ENCODE measurements at regions not wholly inside any gene's neighbourhood (a gene's known extent, or its start where the extent isn't known, plus 50 kb on each side); places are given as distances from the start of the nearest gene placed in this dataset.
"Not testable (repeated sequence)": the region's sequence is repeated elsewhere in the genome, so short reads cannot be mapped to it uniquely, and the experiment has no call there.

DNA sequence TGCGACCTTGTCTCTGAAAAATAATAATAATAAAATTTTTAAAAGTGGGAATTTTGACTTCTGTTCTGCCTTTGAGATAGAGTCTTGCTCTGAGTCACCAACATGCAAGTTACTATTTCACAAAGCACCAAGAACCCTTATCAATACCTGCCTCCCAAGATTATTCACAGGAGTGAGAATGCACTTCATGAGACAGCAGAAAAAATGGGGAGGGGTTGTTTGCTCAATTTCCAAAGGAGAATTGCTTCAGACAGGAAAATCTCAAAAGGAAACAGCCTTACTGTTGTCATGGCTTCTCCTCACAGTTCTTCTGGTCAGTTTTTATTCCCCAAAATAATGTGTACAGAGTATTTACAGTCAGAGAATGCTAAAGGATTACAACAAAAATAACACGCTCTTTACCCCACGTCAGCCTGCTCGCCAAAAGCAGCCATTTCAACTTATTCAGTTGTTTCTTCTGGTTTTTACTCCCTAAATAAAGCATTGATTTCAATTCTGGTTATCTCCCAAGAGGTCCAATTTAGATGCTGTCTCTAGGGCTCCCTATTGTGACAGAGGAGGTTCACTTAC, 89.0 kb downstream of the PPCDC start:
- TF ChIP-seq, protein P1, sequence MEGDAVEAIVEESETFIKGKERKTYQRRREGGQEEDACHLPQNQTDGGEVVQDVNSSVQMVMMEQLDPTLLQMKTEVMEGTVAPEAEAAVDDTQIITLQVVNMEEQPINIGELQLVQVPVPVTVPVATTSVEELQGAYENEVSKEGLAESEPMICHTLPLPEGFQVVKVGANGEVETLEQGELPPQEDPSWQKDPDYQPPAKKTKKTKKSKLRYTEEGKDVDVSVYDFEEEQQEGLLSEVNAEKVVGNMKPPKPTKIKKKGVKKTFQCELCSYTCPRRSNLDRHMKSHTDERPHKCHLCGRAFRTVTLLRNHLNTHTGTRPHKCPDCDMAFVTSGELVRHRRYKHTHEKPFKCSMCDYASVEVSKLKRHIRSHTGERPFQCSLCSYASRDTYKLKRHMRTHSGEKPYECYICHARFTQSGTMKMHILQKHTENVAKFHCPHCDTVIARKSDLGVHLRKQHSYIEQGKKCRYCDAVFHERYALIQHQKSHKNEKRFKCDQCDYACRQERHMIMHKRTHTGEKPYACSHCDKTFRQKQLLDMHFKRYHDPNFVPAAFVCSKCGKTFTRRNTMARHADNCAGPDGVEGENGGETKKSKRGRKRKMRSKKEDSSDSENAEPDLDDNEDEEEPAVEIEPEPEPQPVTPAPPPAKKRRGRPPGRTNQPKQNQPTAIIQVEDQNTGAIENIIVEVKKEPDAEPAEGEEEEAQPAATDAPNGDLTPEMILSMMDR (IDR thresholded peaks at IDR 0.05; ENCODE audit: low read length, missing control alignments) = no peak
- H3K4me3 ChIP-seq (replicated peaks; ENCODE audit: low read depth, low read length) = no peak overlapping the region
- DNase-seq (ENCODE audit: low read depth) = peak; percentile 77

DNA sequence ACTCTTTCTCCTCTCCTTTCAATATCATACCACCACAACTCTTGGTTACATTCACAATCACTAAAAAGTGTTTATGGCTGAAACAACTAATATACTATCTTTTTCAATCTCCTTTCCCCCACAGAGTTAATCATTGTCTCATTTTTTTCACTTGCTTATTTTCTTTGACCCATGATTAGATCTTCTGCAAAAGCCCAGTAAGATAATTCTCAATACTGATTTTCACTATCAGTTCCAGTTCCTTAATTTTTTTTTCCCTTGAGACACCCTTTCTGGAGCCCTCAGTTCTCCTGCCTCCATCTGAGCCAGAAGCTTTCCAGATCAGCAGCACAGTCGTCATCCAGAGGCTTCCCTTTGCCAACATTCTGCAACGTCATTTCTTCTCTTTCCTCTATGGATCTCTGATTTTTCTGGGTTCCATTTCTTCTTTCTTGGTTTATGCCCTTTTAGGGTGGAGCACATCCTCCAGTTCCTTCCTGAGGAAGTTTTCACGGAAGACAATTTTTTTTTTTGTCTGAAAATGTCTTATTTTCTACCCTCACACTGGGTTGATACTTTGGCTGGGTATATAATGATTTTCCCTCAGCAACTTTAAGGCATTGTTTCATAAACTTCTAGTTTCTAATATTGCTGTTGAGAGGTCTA, 88.7 kb upstream of the C15orf39 start:
- no peak overlapping the region for H3K4me3 ChIP-seq (replicated peaks; ENCODE audit: low read depth, low read length)
- TF ChIP-seq, protein P1 (IDR thresholded peaks at IDR 0.05; ENCODE audit: low read length, missing control alignments) = no peak
- DNase-seq (ENCODE audit: low read depth) = no peak

DNA sequence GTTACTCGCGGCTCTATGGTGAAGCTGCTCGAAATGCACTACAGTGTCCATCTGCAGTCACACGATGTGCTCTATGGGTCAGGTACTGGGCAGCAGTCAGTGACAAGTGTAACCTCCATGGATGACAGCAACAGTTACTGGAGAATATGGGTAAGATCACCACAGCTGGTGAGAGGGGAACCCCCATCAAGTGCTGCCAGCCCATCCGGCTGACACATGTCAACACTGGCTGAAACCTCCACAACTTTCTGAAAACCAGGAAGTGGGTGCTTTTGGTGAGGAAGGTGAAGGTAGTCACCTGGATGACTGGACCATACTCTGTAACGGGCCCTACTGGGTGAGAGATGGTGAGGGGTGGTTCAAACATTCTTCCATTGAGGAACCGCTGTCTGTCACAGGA, 87.4 kb upstream of the C15orf39 start:
- TF ChIP-seq, protein P1 (IDR thresholded peaks at IDR 0.05; ENCODE audit: low read length, missing control alignments) = no peak
- DNase-seq (ENCODE audit: low read depth) = no peak
- no peak overlapping the region for H3K4me3 ChIP-seq (replicated peaks; ENCODE audit: low read depth, low read length)

DNA sequence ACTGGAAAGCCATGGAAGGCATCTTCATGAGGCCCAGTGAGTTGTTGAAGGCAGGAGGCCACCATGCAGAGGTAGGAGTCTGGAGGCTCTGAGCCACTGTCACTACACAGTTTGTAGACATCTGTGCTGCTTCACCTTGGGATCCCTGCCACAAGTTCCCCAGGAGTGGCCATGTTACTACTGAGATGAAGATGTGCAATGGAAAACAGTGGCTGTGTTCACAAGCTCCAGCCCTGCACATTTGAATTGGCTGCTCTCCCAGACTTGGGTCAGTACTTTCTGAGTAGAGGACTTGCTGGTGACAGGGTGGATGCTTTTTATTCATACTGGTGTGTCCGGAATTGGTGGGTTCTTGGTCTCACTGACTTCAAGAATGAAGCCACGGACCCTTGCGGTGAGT, 86.9 kb upstream of the C15orf39 start:
- no peak overlapping the region for H3K4me3 ChIP-seq (replicated peaks; ENCODE audit: low read depth, low read length)
- TF ChIP-seq, protein P1 (IDR thresholded peaks at IDR 0.05; ENCODE audit: low read length, missing control alignments) = no peak
- no peak for DNase-seq (ENCODE audit: low read depth)

DNA sequence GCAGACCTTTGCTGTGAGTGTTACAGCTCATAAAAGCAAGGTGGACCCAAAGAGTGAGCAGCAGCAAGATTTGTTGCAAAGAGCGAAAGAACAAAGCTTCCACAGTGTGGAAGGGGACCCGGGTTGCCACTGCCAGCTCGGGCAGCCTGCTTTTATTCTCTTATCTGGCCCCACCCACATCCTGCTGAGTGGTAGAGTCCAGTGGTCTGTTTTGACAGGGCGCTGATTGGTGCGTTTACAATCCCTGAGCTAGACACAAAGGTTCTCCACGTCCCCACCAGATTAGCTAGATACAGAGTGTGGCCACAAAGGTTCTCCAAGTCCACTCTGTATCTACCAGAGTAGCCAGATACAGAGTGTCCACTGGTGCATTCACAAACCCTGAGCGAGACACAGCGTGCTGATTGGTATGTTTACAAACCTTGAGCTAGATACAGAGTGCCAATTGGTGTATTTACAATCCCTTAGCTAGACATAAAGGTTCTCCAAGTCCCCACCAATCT, 86.2 kb upstream of the C15orf39 start:
- H3K4me3 ChIP-seq (replicated peaks; ENCODE audit: low read depth, low read length); DNase-seq (ENCODE audit: low read depth): not testable (repeated sequence)

DNA sequence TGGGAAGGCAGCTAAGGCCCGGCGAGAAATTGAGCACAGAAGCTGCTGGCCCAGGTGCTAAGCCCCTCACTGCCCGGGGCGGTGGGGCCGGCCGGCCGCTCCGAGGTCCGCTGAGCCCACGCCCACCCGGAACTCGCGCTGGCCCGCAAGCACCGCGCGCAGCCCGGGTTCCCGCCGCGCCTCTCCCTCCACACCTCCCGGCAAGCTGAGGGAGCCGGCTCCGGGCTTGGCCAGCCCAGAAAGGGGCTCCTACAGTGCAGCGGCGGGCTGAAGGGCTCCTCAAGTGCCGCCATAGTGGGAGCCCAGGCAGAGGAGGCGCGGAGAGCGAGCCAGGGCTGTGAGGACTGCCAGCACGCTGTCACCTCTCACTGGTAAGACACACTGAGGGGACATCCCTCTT, 85.5 kb upstream of the C15orf39 start:
- DNase-seq (ENCODE audit: low read depth); H3K4me3 ChIP-seq (replicated peaks; ENCODE audit: low read depth, low read length): not testable (repeated sequence)

DNA sequence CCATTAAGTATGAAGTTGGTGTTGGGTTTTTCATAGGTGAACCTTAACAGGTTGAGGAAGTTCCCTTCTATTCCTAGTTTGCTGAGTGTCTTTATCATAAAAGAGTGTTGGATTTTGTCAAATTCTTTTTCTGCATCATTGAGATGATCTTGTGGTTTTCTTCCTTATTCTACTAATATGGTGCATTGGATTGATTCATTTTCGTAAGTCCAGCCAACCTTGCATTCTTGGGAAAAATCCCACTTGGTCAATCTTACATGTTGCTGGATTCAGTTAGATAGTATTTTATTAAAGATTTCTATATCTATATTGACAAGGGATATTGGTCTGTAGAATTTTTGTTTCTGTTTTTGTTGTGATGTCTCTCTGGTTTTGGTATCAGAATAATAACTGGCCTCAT, 83.7 kb upstream of the C15orf39 start:
- no peak overlapping the region for H3K4me3 ChIP-seq (replicated peaks; ENCODE audit: low read depth, low read length)
- DNase-seq (ENCODE audit: low read depth) = no peak
- TF ChIP-seq, protein P1 (IDR thresholded peaks at IDR 0.05; ENCODE audit: low read length, missing control alignments) = no peak

DNA sequence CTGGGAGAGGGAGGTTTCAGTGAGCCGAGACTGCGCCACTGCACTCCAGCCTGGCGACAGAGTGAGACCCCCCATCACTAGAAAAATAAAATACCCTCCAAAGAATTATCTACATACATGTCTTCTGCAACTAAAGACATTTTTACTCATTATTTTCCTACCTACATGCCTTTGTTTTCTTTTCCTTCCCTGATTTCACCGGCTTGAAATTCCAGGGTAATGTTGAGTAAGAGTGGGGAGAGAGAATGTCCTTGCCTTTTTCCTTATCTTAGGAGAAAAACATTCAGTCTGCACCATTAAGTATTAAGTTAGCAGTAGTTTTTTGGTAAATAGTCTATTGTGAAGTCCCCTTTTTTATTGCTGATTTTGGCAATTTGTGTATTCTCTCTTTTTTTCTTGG, 82.4 kb upstream of the C15orf39 start:
- peak; percentile 50 for DNase-seq (ENCODE audit: low read depth)

More for the DNA sequence above, 82.4 kb upstream of the C15orf39 start:
- H3K4me3 ChIP-seq (replicated peaks; ENCODE audit: low read depth, low read length) = not testable (repeated sequence)

All from fibroblast of pulmonary artery (primary cell).